ENCODE measurements at regions not wholly inside any gene's neighbourhood (a gene's known extent, or its start where the extent isn't known, plus 50 kb on each side); places are given as distances from the start of the nearest gene placed in this dataset.
"Not testable (repeated sequence)": the region's sequence is repeated elsewhere in the genome, so short reads cannot be mapped to it uniquely, and the experiment has no call there.

- in situ Hi-C loops (cut with HindIII; ENCODE audit: low pct_unique_long_range_greater_than_20kb, low sequenced_read_pairs), result no loop called here
- no peak for DNase-seq (ENCODE audit: low read depth, low spot score)
Observed at GRCh38 chr12:28973491-28973890, 175.6 kb upstream of the FAR2 start.

GRCh38 chr12:28974166-28974565 lies 174.9 kb upstream of the FAR2 start:
- DNase-seq (ENCODE audit: low read depth, low spot score), result no peak
- in situ Hi-C loops (cut with HindIII; ENCODE audit: low pct_unique_long_range_greater_than_20kb, low sequenced_read_pairs), result no loop called here

GRCh38 chr12:28974883-28975282 lies 174.2 kb upstream of the FAR2 start:
- in situ Hi-C loops (cut with HindIII; ENCODE audit: low pct_unique_long_range_greater_than_20kb, low sequenced_read_pairs), result no loop called here
- no peak for DNase-seq (ENCODE audit: low read depth, low spot score)

DNA sequence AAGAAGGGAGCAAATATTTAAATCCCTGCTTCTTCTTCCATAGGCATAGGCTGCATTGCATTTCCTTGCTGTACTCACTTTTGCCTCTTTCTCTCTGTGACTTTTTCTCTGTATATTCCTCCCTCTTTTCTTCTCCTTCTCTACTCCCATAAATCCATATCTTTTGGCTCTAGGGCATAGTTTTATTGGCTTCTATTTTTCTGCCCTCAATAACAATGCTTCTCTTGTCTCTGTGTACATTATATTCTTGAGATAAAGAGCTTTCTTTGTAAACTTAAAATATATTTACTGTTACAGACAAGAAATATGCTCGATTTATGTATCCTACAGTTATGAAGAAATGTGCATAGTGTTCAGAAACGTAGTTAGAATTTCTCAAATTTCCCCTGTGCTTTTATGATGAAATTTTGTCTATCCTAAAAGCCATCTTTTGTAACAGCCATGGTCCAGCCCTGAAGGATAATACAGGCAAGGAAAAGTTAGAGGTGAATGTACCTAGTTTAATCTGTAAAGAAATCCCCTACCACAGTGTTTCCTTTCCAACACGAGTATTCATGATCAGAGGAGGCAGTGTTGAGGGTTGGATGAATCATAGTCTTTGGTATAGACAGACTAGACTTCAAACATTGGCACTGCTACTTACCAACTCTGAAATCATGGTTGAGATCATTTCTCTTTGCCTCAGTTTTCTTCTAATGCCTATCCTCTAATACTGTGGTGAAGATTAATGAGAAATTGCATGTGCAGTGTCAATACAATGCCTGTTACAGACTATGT lies 173.3 kb upstream of the FAR2 start:
- peak; percentile 88 for DNase-seq (ENCODE audit: low read depth, low spot score)

GRCh38 chr12:28980436-28980835 lies 168.6 kb upstream of the FAR2 start:
- in situ Hi-C loops (cut with HindIII; ENCODE audit: low pct_unique_long_range_greater_than_20kb, low sequenced_read_pairs), result no loop called here
- no peak for DNase-seq (ENCODE audit: low read depth, low spot score)

More for the DNA sequence above, 173.3 kb upstream of the FAR2 start:
- in situ Hi-C loops (cut with HindIII; ENCODE audit: low pct_unique_long_range_greater_than_20kb, low sequenced_read_pairs), result no loop called here

DNA sequence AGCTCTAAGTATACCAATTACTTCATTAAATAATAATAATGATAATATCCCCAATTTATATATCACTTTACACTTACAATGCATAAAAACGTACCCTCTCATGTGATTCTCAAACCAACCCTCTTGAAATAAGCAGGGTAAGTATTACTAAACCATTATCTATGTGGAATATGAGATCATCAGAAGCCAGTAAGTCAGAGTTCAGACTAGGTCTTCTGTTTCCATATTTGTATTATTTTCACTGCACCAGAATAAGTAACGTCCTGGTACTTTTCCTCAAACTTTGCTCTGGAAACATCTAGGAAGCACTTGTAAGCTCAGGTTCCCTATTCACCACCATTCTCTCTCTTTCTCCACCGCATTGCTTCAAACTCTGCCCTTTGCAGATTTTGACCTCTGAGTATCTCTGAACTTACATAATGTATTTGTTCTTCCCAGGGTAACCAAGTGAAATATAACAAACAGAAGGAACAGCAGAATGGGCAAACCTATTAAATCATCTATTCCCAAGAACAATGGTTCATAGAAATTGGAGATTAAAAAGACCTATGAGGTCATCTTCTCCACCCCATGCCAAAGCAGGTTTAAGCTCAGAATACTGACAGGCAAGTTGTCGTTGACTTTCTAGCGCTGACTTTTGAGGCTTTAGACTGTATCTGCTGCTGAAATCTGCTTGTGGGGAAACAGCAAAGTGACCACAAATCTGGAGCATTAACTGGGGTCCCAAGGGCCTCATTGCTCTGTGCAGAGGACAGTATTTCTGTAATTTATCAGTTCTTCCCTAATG lies 161.3 kb upstream of the FAR2 start:
- no peak for DNase-seq (ENCODE audit: low read depth, low spot score)
- in situ Hi-C loops (cut with HindIII; ENCODE audit: low pct_unique_long_range_greater_than_20kb, low sequenced_read_pairs), result no loop called here

GRCh38 chr12:28988325-28988704 lies 160.8 kb upstream of the FAR2 start:
- in situ Hi-C loops (cut with HindIII; ENCODE audit: low pct_unique_long_range_greater_than_20kb, low sequenced_read_pairs), result no loop called here
- no peak for DNase-seq (ENCODE audit: low read depth, low spot score)

- peak; percentile 73 for DNase-seq (ENCODE audit: low read depth, low spot score)
- in situ Hi-C loops (cut with HindIII; ENCODE audit: low pct_unique_long_range_greater_than_20kb, low sequenced_read_pairs), result no loop called here
Observed at GRCh38 chr12:28991626-28992025, 157.5 kb upstream of the FAR2 start.

GRCh38 chr12:28993720-28994119 lies 155.4 kb upstream of the FAR2 start:
- in situ Hi-C loops (cut with HindIII; ENCODE audit: low pct_unique_long_range_greater_than_20kb, low sequenced_read_pairs), result no loop called here
- DNase-seq (ENCODE audit: low read depth, low spot score), result no peak

DNA sequence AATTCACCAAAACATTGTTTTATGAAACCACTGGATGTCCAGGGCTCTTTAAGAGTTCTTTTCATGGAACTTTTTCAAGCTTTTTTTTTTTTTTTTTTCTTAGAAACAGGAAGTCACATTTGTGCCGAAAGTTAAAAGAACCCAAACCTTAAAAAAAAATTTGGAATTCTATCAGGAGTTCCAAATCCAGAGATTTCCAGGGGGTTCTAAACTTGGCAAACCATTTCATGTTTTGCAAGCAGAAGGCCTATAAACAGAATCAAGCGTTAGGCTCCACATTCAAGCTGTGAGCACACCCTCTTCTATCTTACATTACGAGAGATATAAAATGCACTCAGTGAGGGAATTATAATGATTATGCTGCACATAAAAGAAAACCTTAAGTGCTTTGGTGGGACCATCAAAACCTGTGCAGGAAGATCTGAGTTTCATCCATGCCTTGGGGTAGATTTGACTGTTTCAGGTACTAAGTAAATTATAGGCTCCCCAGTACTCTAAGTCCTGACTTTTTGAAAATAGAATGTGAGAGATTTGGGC lies 154.8 kb upstream of the FAR2 start:
- no peak for DNase-seq (ENCODE audit: low read depth, low spot score)
- in situ Hi-C loops (cut with HindIII; ENCODE audit: low pct_unique_long_range_greater_than_20kb, low sequenced_read_pairs), result no loop called here

GRCh38 chr12:28996688-28997087 lies 152.4 kb upstream of the FAR2 start:
- DNase-seq (ENCODE audit: low read depth, low spot score), result no peak
- in situ Hi-C loops (cut with HindIII; ENCODE audit: low pct_unique_long_range_greater_than_20kb, low sequenced_read_pairs), result no loop called here

DNA sequence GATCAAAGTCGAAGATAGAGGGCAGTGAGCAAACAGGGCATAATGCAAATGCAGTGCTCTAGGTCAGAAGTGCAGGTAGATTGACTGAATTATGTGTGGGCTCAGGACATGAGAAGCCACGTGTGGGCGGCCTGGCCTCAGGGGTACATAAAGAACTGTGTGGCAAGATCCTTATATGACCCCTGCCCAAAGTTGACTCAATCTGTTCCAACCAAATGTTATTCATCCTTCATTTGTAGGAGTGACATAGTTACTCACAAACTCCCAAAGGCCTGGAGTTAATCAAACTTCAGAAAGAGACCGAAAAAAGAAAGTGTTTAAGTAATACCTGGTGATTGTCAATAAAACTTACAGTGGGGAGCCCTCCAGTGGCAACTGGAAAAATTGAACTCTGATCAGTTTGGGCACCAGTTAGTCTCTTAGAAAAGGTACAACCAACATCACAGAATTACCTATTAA lies 150.4 kb upstream of the FAR2 start:
- peak; percentile 66 for DNase-seq (ENCODE audit: low read depth, low spot score)
- in situ Hi-C loops (cut with HindIII; ENCODE audit: low pct_unique_long_range_greater_than_20kb, low sequenced_read_pairs), result no loop called here

GRCh38 chr12:29004066-29004935 lies 144.8 kb upstream of the FAR2 start:
- in situ Hi-C loops (cut with HindIII; ENCODE audit: low pct_unique_long_range_greater_than_20kb, low sequenced_read_pairs), result no loop called here
- no peak for DNase-seq (ENCODE audit: low read depth, low spot score)

GRCh38 chr12:29004936-29005304 lies 144.2 kb upstream of the FAR2 start:
- in situ Hi-C loops (cut with HindIII; ENCODE audit: low pct_unique_long_range_greater_than_20kb, low sequenced_read_pairs), result no loop called here
- DNase-seq (ENCODE audit: low read depth, low spot score), result no peak

DNA sequence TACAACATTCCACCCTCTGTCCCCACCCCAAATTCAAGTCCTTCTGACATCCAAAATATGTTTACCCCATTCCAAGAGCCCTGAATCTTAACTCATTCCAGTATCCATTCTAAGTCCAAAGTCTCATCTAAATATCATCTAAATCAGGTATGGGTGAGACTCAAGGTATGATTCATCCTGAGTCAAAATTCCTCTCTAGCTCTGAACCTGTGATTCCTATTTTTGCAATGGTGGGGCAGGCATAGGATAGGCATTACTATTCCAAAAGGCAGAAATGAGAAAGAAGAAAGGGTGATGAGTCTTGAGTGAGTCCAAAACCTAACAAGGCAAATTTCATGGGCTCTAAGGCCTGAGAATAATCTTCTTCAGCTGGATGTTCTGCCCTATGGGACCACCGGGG lies 140.3 kb upstream of the FAR2 start:
- no peak for DNase-seq (ENCODE audit: low read depth, low spot score)

GRCh38 chr12:29012673-29013072 lies 136.4 kb upstream of the FAR2 start:
- in situ Hi-C loops (cut with HindIII; ENCODE audit: low pct_unique_long_range_greater_than_20kb, low sequenced_read_pairs), result no loop called here
- DNase-seq (ENCODE audit: low read depth, low spot score), result no peak

More for the DNA sequence above, 140.3 kb upstream of the FAR2 start:
- in situ Hi-C loops (cut with HindIII; ENCODE audit: low pct_unique_long_range_greater_than_20kb, low sequenced_read_pairs), result no loop called here

DNA sequence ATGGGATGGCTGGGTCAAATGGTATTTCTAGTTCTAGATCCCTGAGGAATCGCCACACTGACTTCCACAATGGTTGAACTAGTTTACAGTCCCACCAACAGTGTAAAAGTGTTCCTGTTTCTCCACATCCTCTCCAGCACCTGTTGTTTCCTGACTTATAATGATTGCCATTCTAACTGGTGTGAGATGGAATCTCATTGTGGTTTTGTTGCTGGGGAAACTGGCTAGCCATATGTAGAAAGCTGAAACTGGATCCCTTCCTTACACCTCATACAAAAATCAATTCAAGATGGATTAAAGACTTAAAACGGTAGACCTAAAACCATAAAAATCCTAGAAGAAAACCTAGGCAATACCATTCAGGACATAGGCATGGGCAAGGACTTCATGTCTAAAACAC lies 131.5 kb upstream of the FAR2 start:
- in situ Hi-C loops (cut with HindIII; ENCODE audit: low pct_unique_long_range_greater_than_20kb, low sequenced_read_pairs); DNase-seq (ENCODE audit: low read depth, low spot score): not testable (repeated sequence)
